ENCODE measurements at regions not wholly inside any gene's neighbourhood (a gene's known extent, or its start where the extent isn't known, plus 50 kb on each side); places are given as distances from the start of the nearest gene placed in this dataset.

GRCh38 chr5:73307645-73308355 lies 134.8 kb downstream of the TMEM174 start:
- no peak for DNase-seq

- DNase-seq = no peak
Observed at GRCh38 chr5:73306741-73307275, 133.8 kb downstream of the TMEM174 start.

GRCh38 chr5:73306078-73306719 lies 133.2 kb downstream of the TMEM174 start:
- DNase-seq = no peak

GRCh38 chr5:73305386-73305785 lies 132.4 kb downstream of the TMEM174 start:
- no peak for DNase-seq

- peak; percentile 77 for DNase-seq
Observed at GRCh38 chr5:73304381-73304780, 131.4 kb downstream of the TMEM174 start.

GRCh38 chr5:73303148-73304079 lies 130.4 kb downstream of the TMEM174 start:
- DNase-seq = no peak

GRCh38 chr5:73302797-73303147 lies 129.8 kb downstream of the TMEM174 start:
- no peak for DNase-seq

GRCh38 chr5:73301208-73301901 lies 128.4 kb downstream of the TMEM174 start:
- DNase-seq = no peak

- no peak for DNase-seq
Observed at GRCh38 chr5:73300337-73301207, 127.6 kb downstream of the TMEM174 start.

- no peak for DNase-seq
Observed at GRCh38 chr5:73299665-73300336, 126.8 kb downstream of the TMEM174 start.

GRCh38 chr5:73298772-73299630 lies 126.0 kb downstream of the TMEM174 start:
- DNase-seq = no peak

GRCh38 chr5:73298251-73298771 lies 125.3 kb downstream of the TMEM174 start:
- DNase-seq = no peak

GRCh38 chr5:73297430-73297829 lies 124.4 kb downstream of the TMEM174 start:
- no peak for DNase-seq

GRCh38 chr5:73296772-73297171 lies 123.8 kb downstream of the TMEM174 start:
- peak; percentile 73 for DNase-seq

- no peak for DNase-seq
Observed at GRCh38 chr5:73295921-73296320, 122.9 kb downstream of the TMEM174 start.

GRCh38 chr5:73295447-73295846 lies 122.5 kb downstream of the TMEM174 start:
- no peak for DNase-seq

GRCh38 chr5:73292816-73293459 lies 119.9 kb downstream of the TMEM174 start:
- DNase-seq = no peak

- no peak for DNase-seq
Observed at GRCh38 chr5:73291873-73292272, 118.9 kb downstream of the TMEM174 start.

GRCh38 chr5:73290242-73290641 lies 117.2 kb downstream of the TMEM174 start:
- no peak for DNase-seq
